ENCODE measurements at regions not wholly inside any gene's neighbourhood (a gene's known extent, or its start where the extent isn't known, plus 50 kb on each side); places are given as distances from the start of the nearest gene placed in this dataset.
"Not testable (repeated sequence)": the region's sequence is repeated elsewhere in the genome, so short reads cannot be mapped to it uniquely, and the experiment has no call there.

DNA sequence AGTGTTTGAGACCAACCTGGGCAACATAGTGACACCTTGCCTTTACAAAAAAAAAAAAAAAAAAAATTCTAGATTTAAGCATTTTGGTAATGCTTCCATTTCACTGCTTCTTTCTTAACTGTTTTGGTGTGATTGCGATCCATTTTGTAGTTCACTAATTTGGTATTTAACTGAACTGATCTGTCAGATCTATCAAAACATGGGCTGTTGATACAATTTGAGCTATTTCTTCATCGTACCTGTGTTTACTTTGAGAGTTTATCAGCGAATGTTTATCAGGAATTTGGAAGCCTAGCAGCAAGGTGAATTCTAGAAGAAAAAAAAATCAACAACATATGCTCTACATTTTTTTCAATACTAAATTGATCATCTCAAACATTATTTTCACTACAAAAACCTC, 864.9 kb upstream of the WWC1 start:
- 65 to 66% methylated on average over 3 of the region's 3 CpGs for WGBS, 2 donors
- Histone ChIP-seq H3K36me3 (ENCODE audit: control insufficient read depth in 1 of 2, insufficient read depth in 2 of 2, low read length in 1 of 2) (no peaks in the 10 kb centered on the region), H3K27ac (ENCODE audit: low read depth in 1 of 2, low read length in 2 of 2) (no peak overlapping the region), H3K9me3 (ENCODE audit: control insufficient read depth, low read length) (peaks cover 1% of the 10 kb centered on the region), H3K27me3 (ENCODE audit: control insufficient read depth in 1 of 2, insufficient read depth in 2 of 2, low read length in 1 of 2) (no peaks in the 10 kb centered on the region), H3K4me3 (ENCODE audit: low read length in 2 of 2) (no peak overlapping the region), H3K4me1 (ENCODE audit: control insufficient read depth in 1 of 2, insufficient read depth in 2 of 2, low read length in 2 of 2) (peaks cover 0 to 2% of the 10 kb centered on the region in 2 donors)
- DNase-seq = no peak
- no peak for ATAC-seq (ENCODE audit: low FRiP score)
- intact Hi-C loops (cut with DNase I) = no loop called here

DNA sequence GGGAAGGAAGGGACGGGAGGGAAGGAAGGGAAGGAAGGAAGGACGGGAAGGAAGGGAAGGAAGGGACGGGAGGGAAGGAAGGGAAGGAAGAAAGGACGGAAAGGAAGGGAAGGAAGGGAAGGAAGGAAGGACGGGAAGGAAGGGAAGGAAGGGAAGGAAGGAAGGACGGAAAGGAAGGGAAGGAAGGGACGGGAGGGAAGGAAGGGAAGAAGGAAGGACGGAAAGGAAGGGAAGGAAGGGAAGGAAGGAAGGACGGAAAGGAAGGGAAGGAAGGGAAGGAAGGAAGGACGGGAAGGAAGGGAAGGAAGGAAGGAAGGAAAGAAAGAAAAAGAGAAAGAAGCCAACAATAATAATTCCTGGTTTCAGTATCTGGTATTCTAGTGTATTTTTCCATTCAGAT, 863.8 kb upstream of the WWC1 start:
- H3K4me3 ChIP-seq (ENCODE audit: low read length in 2 of 2); H3K4me1 ChIP-seq (ENCODE audit: control insufficient read depth in 1 of 2, insufficient read depth in 2 of 2, low read length in 2 of 2); H3K9me3 ChIP-seq (ENCODE audit: control insufficient read depth, low read length); intact Hi-C loops (cut with DNase I); H3K36me3 ChIP-seq (ENCODE audit: control insufficient read depth in 1 of 2, insufficient read depth in 2 of 2, low read length in 1 of 2); H3K27me3 ChIP-seq (ENCODE audit: control insufficient read depth in 1 of 2, insufficient read depth in 2 of 2, low read length in 1 of 2); DNase-seq; ATAC-seq (ENCODE audit: low FRiP score); H3K27ac ChIP-seq (ENCODE audit: low read depth in 1 of 2, low read length in 2 of 2): not testable (repeated sequence)
- 87 to 91% methylated on average over 10 of the region's 10 CpGs for WGBS, 2 donors

- H3K4me3 ChIP-seq (ENCODE audit: low read length in 2 of 2) = no peak overlapping the region
- WGBS, 2 donors = 48 to 52% methylated on average over 3 of the region's 3 CpGs
- DNase-seq = no peak
- H3K4me1 ChIP-seq (ENCODE audit: control insufficient read depth in 1 of 2, insufficient read depth in 2 of 2, low read length in 2 of 2) = no peaks in the 10 kb centered on the region
- H3K27me3 ChIP-seq (ENCODE audit: control insufficient read depth in 1 of 2, insufficient read depth in 2 of 2, low read length in 1 of 2) = no peaks in the 10 kb centered on the region
- H3K9me3 ChIP-seq (ENCODE audit: control insufficient read depth, low read length) = peaks cover 3% of the 10 kb centered on the region
- H3K27ac ChIP-seq (ENCODE audit: low read depth in 1 of 2, low read length in 2 of 2) = no peak overlapping the region
- H3K36me3 ChIP-seq (ENCODE audit: control insufficient read depth in 1 of 2, insufficient read depth in 2 of 2, low read length in 1 of 2) = no peaks in the 10 kb centered on the region
- intact Hi-C loops (cut with DNase I) = no loop called here
- no peak for ATAC-seq (ENCODE audit: low FRiP score)
Observed at GRCh38 chr5:167440846-167441245, 850.6 kb upstream of the WWC1 start.

DNA sequence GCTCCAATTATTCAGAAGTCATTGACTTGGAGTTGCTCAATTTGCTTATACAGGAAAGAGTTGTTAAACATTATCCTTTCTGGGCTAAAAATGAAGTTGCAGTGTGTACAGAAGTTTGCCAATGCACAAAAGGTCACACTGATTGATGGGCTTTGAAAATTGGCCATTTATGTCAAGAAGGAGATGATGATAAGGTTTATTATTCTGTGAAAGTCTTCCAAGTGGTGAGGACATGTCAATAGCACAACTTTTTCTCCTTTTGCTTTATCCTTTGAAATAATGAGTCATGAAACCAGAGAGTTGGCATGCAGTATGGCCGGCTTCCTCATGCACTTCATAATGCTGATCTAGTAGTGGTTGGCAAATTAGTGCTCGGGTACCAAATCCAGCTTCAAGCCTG, 848.5 kb upstream of the WWC1 start:
- WGBS, 2 donors = 60 to 75% methylated on average over 2 of the region's 2 CpGs

GRCh38 chr5:167447466-167448375, 843.7 kb upstream of the WWC1 start:
- H3K27ac ChIP-seq (ENCODE audit: low read depth in 1 of 2, low read length in 2 of 2) = no peak overlapping the region
- no peak for DNase-seq
- no peak overlapping the region for H3K4me3 ChIP-seq (ENCODE audit: low read length in 2 of 2)
- H3K27me3 ChIP-seq (ENCODE audit: control insufficient read depth in 1 of 2, insufficient read depth in 2 of 2, low read length in 1 of 2) = no peaks in the 10 kb centered on the region
- ATAC-seq (ENCODE audit: low FRiP score) = no peak
- peaks cover 2% of the 10 kb centered on the region for H3K9me3 ChIP-seq (ENCODE audit: control insufficient read depth, low read length)
- intact Hi-C loops (cut with DNase I) = no loop called here
- no peaks in the 10 kb centered on the region for H3K4me1 ChIP-seq (ENCODE audit: control insufficient read depth in 1 of 2, insufficient read depth in 2 of 2, low read length in 2 of 2)
- 45 to 54% methylated on average over 8 of the region's 8 CpGs for WGBS, 2 donors
- H3K36me3 ChIP-seq (ENCODE audit: control insufficient read depth in 1 of 2, insufficient read depth in 2 of 2, low read length in 1 of 2) = no peaks in the 10 kb centered on the region

More for the DNA sequence above, 848.5 kb upstream of the WWC1 start:
- ATAC-seq (ENCODE audit: low FRiP score) (no peak), DNase-seq (no peak)
- Histone ChIP-seq H3K4me3 (ENCODE audit: low read length in 2 of 2) (no peak overlapping the region), H3K9me3 (ENCODE audit: control insufficient read depth, low read length) (peaks cover 2% of the 10 kb centered on the region), H3K4me1 (ENCODE audit: control insufficient read depth in 1 of 2, insufficient read depth in 2 of 2, low read length in 2 of 2) (no peaks in the 10 kb centered on the region), H3K36me3 (ENCODE audit: control insufficient read depth in 1 of 2, insufficient read depth in 2 of 2, low read length in 1 of 2) (no peaks in the 10 kb centered on the region), H3K27ac (ENCODE audit: low read depth in 1 of 2, low read length in 2 of 2) (no peak overlapping the region), H3K27me3 (ENCODE audit: control insufficient read depth in 1 of 2, insufficient read depth in 2 of 2, low read length in 1 of 2) (no peaks in the 10 kb centered on the region)
- intact Hi-C loops (cut with DNase I) = no loop called here

GRCh38 chr5:167448376-167448775, 843.1 kb upstream of the WWC1 start:
- no peak for DNase-seq
- Histone ChIP-seq H3K4me1 (ENCODE audit: control insufficient read depth in 1 of 2, insufficient read depth in 2 of 2, low read length in 2 of 2) (no peaks in the 10 kb centered on the region), H3K27me3 (ENCODE audit: control insufficient read depth in 1 of 2, insufficient read depth in 2 of 2, low read length in 1 of 2) (no peaks in the 10 kb centered on the region), H3K9me3 (ENCODE audit: control insufficient read depth, low read length) (peaks cover 2% of the 10 kb centered on the region), H3K4me3 (ENCODE audit: low read length in 2 of 2) (no peak overlapping the region), H3K36me3 (ENCODE audit: control insufficient read depth in 1 of 2, insufficient read depth in 2 of 2, low read length in 1 of 2) (no peaks in the 10 kb centered on the region), H3K27ac (ENCODE audit: low read depth in 1 of 2, low read length in 2 of 2) (no peak overlapping the region)
- WGBS, 2 donors = 43 to 48% methylated on average over 7 of the region's 7 CpGs
- intact Hi-C loops (cut with DNase I) = no loop called here
- no peak for ATAC-seq (ENCODE audit: low FRiP score)

DNA sequence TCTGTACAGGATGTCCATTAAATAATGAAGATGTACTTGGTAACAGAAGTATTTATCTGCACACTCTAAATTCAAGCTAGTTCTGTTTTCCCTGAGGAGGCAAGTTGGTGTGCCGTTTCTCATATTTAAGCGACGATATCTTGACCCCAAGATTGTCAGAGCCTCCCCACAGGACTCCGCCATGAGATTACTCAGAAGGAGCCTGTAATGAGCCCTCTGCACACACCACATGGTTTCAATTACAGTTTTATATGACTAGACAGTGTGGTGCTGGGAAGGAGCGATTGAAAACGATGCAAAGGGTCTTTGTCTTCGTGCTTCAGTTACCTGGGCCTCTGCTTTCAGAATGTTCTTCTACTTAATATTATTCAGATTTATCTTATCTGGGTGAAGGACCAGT, 840.4 kb upstream of the WWC1 start:
- no peaks in the 10 kb centered on the region for H3K36me3 ChIP-seq (ENCODE audit: control insufficient read depth in 1 of 2, insufficient read depth in 2 of 2, low read length in 1 of 2)
- no peak overlapping the region for H3K27ac ChIP-seq (ENCODE audit: low read depth in 1 of 2, low read length in 2 of 2)
- intact Hi-C loops (cut with DNase I) = no loop called here
- WGBS, 2 donors = 43 to 55% methylated on average over 7 of the region's 7 CpGs
- H3K27me3 ChIP-seq (ENCODE audit: control insufficient read depth in 1 of 2, insufficient read depth in 2 of 2, low read length in 1 of 2) = no peaks in the 10 kb centered on the region
- no peak for DNase-seq
- no peaks in the 10 kb centered on the region for H3K9me3 ChIP-seq (ENCODE audit: control insufficient read depth, low read length)
- ATAC-seq (ENCODE audit: low FRiP score) = no peak
- no peaks in the 10 kb centered on the region for H3K4me1 ChIP-seq (ENCODE audit: control insufficient read depth in 1 of 2, insufficient read depth in 2 of 2, low read length in 2 of 2)
- no peak overlapping the region for H3K4me3 ChIP-seq (ENCODE audit: low read length in 2 of 2)

DNA sequence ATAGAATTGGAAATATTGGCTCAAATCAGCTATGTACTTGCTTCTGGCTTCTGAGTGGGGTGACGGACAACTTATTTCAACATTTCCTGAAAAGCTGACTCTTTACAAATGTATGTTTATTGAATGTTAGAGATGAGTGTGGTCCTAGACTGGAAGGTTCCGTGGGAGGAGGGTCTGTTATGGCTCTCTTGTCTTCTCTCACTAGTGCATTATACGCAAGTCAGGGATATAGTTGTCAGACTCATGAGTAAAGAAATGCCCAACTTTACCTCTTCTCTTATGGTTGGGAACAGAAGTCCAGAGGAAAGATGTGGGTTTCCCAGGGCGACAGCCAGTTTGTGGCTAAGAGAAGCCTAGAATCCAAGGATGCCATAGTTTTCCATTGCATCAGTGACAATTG, 839.3 kb upstream of the WWC1 start:
- no peaks in the 10 kb centered on the region for H3K36me3 ChIP-seq (ENCODE audit: control insufficient read depth in 1 of 2, insufficient read depth in 2 of 2, low read length in 1 of 2)
- no peaks in the 10 kb centered on the region for H3K9me3 ChIP-seq (ENCODE audit: control insufficient read depth, low read length)
- no peaks in the 10 kb centered on the region for H3K27me3 ChIP-seq (ENCODE audit: control insufficient read depth in 1 of 2, insufficient read depth in 2 of 2, low read length in 1 of 2)
- intact Hi-C loops (cut with DNase I) = no loop called here
- H3K4me1 ChIP-seq (ENCODE audit: control insufficient read depth in 1 of 2, insufficient read depth in 2 of 2, low read length in 2 of 2) = no peaks in the 10 kb centered on the region
- no peak for ATAC-seq (ENCODE audit: low FRiP score)
- no peak overlapping the region for H3K27ac ChIP-seq (ENCODE audit: low read depth in 1 of 2, low read length in 2 of 2)
- no peak for DNase-seq
- H3K4me3 ChIP-seq (ENCODE audit: low read length in 2 of 2) = no peak overlapping the region
- 80 to 81% methylated on average over 4 of the region's 4 CpGs for WGBS, 2 donors

Data from aorta (tissue), 5 donors.